ENCODE measurements at regions not wholly inside any gene's neighbourhood (a gene's known extent, or its start where the extent isn't known, plus 50 kb on each side); places are given as distances from the start of the nearest gene placed in this dataset.
"Not testable (repeated sequence)": the region's sequence is repeated elsewhere in the genome, so short reads cannot be mapped to it uniquely, and the experiment has no call there.

DNA sequence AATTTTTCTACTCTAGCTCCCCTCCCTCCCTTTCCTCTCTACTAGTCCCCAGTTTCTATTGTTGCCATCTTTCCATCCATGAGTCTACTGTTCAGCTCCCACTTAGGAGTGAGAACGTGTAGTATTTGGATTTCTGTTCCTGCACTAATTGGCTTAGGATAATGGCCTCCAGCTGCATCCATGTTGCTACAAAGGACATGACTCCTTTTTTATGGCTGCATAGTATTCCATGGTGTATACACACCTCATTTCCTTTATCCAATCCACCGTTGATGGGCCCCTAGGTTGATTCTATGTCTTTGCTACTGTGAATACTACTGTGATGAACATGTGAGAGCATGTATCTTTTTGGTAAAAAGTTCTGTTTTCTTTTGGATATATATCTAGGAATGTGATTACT lies 138.9 kb upstream of the MSX2 start:
- DNase-seq (ENCODE audit: insufficient read length) (no peak), FAIRE-seq (no peak)
- no peak for TF ChIP-seq POLR2AphosphoS5 (IDR thresholded peaks at IDR 0.05; ENCODE audit: low read depth, low read length)
- no peak for TF ChIP-seq POLR2A (IDR thresholded peaks at IDR 0.05; ENCODE audit: low read depth, low read length)

DNA sequence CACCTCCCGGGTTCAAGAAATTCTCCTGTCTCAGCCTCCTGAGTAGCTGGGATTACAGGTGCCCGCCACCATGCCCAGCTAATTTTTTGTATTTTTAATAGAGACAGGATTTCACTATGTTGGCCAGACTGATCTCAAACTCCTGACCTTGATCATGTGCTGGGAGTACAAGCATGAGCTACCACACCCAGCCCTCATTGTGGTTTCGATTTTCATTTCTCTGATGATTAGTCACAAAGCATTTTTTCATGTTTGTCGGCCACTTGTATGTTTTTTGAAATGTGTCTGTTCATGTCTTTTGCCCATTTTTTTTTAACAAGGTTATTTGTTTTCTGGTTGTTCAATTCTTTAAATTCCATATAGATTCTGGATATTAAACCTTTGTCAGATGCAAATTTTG lies 138.2 kb upstream of the MSX2 start:
- DNase-seq (ENCODE audit: insufficient read length); FAIRE-seq: not testable (repeated sequence)

- FAIRE-seq (no peak), DNase-seq (ENCODE audit: insufficient read length) (no peak)
- TF ChIP-seq POLR2A (IDR thresholded peaks at IDR 0.05; ENCODE audit: low read depth, low read length), result no peak
- TF ChIP-seq TAF1 (IDR thresholded peaks at IDR 0.05; ENCODE audit: borderline replicate concordance, low read depth, low read length), result no peak
- no peak for TF ChIP-seq POLR2AphosphoS5 (IDR thresholded peaks at IDR 0.05; ENCODE audit: low read depth, low read length)
These were observed 135.4 kb upstream of the MSX2 start for GRCh38 chr5:174589011-174589410.

GRCh38 chr5:174589599-174589998 lies 134.8 kb upstream of the MSX2 start:
- TF ChIP-seq POLR2A (IDR thresholded peaks at IDR 0.05; ENCODE audit: low read depth, low read length), result no peak
- TF ChIP-seq POLR2AphosphoS5 (IDR thresholded peaks at IDR 0.05; ENCODE audit: low read depth, low read length), result no peak
- no peak for TF ChIP-seq TAF1 (IDR thresholded peaks at IDR 0.05; ENCODE audit: borderline replicate concordance, low read depth, low read length)
- DNase-seq (ENCODE audit: insufficient read length) (no peak), FAIRE-seq (no peak)

DNA sequence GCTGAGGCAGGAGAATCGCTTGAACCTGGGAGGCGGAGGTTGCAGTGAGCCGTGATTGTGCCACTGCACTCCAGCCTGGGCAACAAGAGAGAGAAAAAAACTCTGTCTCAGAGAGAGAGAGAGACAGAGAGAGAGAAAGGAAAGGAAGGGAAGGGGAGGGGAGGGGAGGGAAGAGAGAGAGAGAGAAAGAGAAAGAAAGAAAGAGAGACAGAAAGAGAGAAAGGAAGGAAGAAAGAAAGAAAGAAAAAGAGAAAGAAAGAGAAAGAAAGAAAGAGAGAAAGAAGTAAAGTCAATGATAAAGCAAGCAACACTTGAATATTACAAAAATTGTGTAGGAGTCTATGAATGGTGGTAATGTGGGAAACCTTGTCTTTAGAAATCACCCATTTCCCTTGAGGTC lies 133.6 kb upstream of the MSX2 start:
- no peak for DNase-seq (ENCODE audit: insufficient read length)
- TF ChIP-seq TAF1 (IDR thresholded peaks at IDR 0.05; ENCODE audit: borderline replicate concordance, low read depth, low read length), result no peak
- TF ChIP-seq POLR2A (IDR thresholded peaks at IDR 0.05; ENCODE audit: low read depth, low read length), result no peak
- no peak for TF ChIP-seq POLR2AphosphoS5 (IDR thresholded peaks at IDR 0.05; ENCODE audit: low read depth, low read length)
- FAIRE-seq, result no peak

DNA sequence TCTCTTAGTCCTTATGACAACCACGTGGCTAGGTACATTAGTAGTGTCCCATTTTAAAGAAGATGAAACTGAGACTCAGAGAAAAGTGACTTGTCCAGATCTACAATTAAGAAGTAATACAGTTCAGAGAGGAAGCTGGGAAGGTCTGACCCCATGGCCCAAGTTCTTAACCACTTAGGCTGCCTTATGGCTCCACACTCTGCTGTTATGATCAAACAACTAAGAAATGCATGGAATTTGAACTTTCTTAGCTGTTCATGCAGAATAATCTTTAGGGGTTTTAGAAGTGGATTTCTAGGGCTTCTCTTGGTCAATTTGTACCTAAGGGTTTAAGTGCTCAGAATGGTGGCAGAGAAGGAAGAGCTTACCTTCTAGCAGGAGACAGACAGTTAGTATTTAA lies 128.0 kb upstream of the MSX2 start:
- TF ChIP-seq TAF1 (IDR thresholded peaks at IDR 0.05; ENCODE audit: borderline replicate concordance, low read depth, low read length) (no peak), POLR2AphosphoS5 (IDR thresholded peaks at IDR 0.05; ENCODE audit: low read depth, low read length) (no peak), POLR2A (IDR thresholded peaks at IDR 0.05; ENCODE audit: low read depth, low read length) (no peak)
- no peak for FAIRE-seq
- DNase-seq (ENCODE audit: insufficient read length), result no peak

- TF ChIP-seq POLR2AphosphoS5 (IDR thresholded peaks at IDR 0.05; ENCODE audit: low read depth, low read length) (no peak), TAF1 (IDR thresholded peaks at IDR 0.05; ENCODE audit: borderline replicate concordance, low read depth, low read length) (no peak), POLR2A (IDR thresholded peaks at IDR 0.05; ENCODE audit: low read depth, low read length) (no peak)
- no peak for FAIRE-seq
- DNase-seq (ENCODE audit: insufficient read length), result no peak
These were observed 124.4 kb upstream of the MSX2 start for GRCh38 chr5:174599992-174600391.

DNA sequence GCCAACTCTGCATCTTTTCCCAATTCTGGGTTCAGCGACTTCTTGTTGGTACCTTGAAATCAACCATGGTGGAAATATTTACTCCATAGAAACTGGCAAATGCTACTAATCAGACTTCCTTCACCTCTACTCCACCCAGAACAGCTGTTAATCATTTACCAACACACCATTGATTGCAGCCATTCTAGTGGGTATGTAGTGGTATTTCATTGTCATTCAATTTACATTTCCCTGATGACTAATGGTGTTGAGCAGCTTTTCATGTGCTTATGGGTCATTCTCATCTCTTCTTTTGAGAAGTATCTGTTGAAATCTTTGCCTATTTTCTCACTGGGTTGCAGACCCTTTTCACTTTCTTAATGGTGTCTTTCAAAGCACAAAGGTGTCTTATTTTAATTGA lies 122.4 kb upstream of the MSX2 start:
- TF ChIP-seq POLR2A (IDR thresholded peaks at IDR 0.05; ENCODE audit: low read depth, low read length) (no peak), POLR2AphosphoS5 (IDR thresholded peaks at IDR 0.05; ENCODE audit: low read depth, low read length) (no peak), TAF1 (IDR thresholded peaks at IDR 0.05; ENCODE audit: borderline replicate concordance, low read depth, low read length) (no peak)
- no peak for FAIRE-seq
- no peak for DNase-seq (ENCODE audit: insufficient read length)

DNA sequence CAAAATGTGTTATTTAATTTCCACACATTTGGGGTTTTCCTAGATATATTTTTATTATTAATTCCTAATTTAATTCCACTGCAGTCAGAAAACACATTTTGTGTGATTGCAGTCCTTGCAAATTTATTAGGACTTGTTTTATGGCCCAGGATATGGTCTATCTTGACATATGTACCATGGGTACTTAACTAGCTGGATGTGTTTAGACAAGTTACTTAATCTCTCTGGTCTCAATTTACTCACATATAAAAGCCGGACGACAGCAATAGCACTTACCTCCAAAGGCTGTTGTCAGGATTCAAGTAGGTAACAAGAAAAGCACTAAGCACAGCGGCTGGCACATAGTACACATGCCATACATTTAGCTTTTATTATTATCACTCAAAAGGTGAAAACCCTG lies 118.2 kb upstream of the MSX2 start:
- no peak for TF ChIP-seq POLR2AphosphoS5 (IDR thresholded peaks at IDR 0.05; ENCODE audit: low read depth, low read length)
- no peak for TF ChIP-seq TAF1 (IDR thresholded peaks at IDR 0.05; ENCODE audit: borderline replicate concordance, low read depth, low read length)
- no peak for TF ChIP-seq POLR2A (IDR thresholded peaks at IDR 0.05; ENCODE audit: low read depth, low read length)
- FAIRE-seq (no peak), DNase-seq (ENCODE audit: insufficient read length) (no peak)

- DNase-seq (ENCODE audit: insufficient read length) (no peak), FAIRE-seq (no peak)
- TF ChIP-seq POLR2AphosphoS5 (IDR thresholded peaks at IDR 0.05; ENCODE audit: low read depth, low read length), result no peak
- TF ChIP-seq POLR2A (IDR thresholded peaks at IDR 0.05; ENCODE audit: low read depth, low read length), result no peak
- no peak for TF ChIP-seq TAF1 (IDR thresholded peaks at IDR 0.05; ENCODE audit: borderline replicate concordance, low read depth, low read length)
These were observed 117.7 kb upstream of the MSX2 start for GRCh38 chr5:174606646-174607045.

GRCh38 chr5:174607205-174607604 lies 117.2 kb upstream of the MSX2 start:
- FAIRE-seq (no peak), DNase-seq (ENCODE audit: insufficient read length) (no peak)
- no peak for TF ChIP-seq TAF1 (IDR thresholded peaks at IDR 0.05; ENCODE audit: borderline replicate concordance, low read depth, low read length)
- no peak for TF ChIP-seq POLR2AphosphoS5 (IDR thresholded peaks at IDR 0.05; ENCODE audit: low read depth, low read length)
- no peak for TF ChIP-seq POLR2A (IDR thresholded peaks at IDR 0.05; ENCODE audit: low read depth, low read length)

- no peak for FAIRE-seq
- DNase-seq (ENCODE audit: insufficient read length), result no peak
- no peak for TF ChIP-seq POLR2A (IDR thresholded peaks at IDR 0.05; ENCODE audit: low read depth, low read length)
- no peak for TF ChIP-seq POLR2AphosphoS5 (IDR thresholded peaks at IDR 0.05; ENCODE audit: low read depth, low read length)
- no peak for TF ChIP-seq TAF1 (IDR thresholded peaks at IDR 0.05; ENCODE audit: borderline replicate concordance, low read depth, low read length)
These were observed 116.5 kb upstream of the MSX2 start for GRCh38 chr5:174607916-174608315.

DNA sequence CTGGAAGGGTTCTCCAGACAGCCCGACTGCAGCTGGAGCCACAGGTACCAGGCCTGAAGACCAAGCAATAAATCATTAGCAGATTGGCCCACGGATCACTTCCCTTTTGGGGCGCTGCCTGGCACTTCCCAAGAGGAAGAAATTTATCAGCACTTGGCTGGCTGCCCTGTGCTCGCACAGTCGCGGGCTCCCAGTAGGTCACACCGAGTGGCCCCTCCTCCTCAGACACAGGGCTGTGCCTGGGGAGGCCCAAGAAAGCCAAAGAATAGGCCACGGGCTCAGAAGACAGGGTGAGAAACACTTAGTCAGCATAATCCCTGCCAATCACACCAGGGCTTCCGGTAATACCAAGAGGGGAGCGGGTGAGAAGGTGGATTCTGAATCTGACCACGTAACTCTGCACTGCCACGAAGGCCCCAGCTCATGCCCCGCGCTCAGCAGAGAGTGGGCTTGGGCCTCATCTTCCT lies 115.7 kb upstream of the MSX2 start:
- no peak for TF ChIP-seq POLR2A (IDR thresholded peaks at IDR 0.05; ENCODE audit: low read depth, low read length)
- no peak for TF ChIP-seq POLR2AphosphoS5 (IDR thresholded peaks at IDR 0.05; ENCODE audit: low read depth, low read length)
- no peak for TF ChIP-seq TAF1 (IDR thresholded peaks at IDR 0.05; ENCODE audit: borderline replicate concordance, low read depth, low read length)
- DNase-seq (ENCODE audit: insufficient read length) (no peak), FAIRE-seq (no peak)

Data from GM12892 (cell line).